Anterior cingulate cortex (tissue), 58 donors: ENCODE measurements at regions not wholly inside any gene's neighbourhood (a gene's known extent, or its start where the extent isn't known, plus 50 kb on each side); places are given as distances from the start of the nearest gene placed in this dataset.
"Not testable (repeated sequence)": the region's sequence is repeated elsewhere in the genome, so short reads cannot be mapped to it uniquely, and the experiment has no call there.

ENCODE experiments used
- DNase-seq, 58 donors: peaks; one replicate each; lab custom pipeline; 2025; lab: John Stamatoyannopoulos, UW

DNA sequence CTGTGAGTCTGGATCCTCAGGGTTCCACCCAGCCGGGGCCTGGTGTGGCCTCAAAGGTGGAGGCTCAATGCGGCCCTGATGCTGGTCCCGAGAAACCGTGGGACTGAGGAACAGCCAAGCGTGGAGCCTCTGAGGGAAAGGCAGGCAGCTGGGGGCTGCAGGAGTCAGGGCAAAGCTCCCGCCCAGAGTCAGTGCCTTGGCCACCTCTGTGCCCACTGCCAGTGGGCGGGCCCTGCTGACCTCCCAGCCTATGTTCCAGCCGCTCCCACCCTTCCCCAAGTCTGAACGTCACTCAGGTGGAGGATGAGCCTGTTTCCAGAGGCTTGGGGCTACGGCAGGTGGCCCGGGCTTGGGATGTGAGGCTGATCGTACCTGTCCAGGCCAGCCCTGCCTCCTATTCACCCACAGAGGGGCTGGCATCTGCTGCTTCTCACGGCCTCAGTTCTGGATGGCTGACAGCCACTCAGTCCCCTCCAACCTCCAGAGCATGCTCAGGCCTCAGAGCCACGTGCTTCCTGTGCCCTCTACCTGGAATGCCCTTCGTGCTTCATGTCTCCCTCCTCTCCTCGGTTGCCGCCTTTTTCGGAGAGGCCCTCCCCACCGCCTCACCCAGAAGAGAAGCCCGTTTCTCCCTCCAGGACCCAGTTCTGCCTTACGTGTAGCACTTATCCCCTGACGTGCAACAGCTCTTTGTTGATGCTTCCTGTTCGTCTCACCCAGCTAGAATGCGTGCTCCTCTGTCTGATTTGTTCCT lies 94.1 kb upstream of the LRPAP1 start:
- not testable (repeated sequence) for DNase-seq

DNA sequence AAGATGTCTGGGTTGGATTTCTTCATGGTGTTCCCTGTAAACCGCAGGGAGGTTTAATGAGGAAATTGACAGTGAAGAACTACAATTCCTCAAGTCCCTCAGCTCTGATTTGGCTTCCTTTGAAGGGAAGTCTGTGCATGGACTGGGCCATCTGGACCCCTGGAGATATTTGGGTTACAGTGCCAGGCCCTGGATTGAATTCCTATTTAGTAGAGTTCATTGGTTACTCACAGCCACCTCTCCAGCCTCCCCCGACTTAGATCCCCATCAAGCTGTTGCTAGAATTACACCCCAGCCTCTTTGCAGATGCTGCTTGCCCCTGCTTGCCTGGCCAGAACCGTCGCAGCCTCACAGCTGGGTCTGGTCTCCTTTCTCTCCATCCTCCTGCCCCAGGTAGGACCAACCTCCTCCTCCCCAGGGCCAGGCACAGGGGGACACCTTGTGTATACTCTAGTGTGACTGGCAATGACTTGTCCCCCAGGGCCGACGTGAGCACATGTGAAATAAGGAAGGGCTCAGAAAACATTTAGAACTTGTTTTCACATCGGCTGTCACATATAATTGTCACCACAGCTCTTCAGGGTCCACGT lies 93.2 kb upstream of the LRPAP1 start:
- not testable (repeated sequence) for DNase-seq

DNA sequence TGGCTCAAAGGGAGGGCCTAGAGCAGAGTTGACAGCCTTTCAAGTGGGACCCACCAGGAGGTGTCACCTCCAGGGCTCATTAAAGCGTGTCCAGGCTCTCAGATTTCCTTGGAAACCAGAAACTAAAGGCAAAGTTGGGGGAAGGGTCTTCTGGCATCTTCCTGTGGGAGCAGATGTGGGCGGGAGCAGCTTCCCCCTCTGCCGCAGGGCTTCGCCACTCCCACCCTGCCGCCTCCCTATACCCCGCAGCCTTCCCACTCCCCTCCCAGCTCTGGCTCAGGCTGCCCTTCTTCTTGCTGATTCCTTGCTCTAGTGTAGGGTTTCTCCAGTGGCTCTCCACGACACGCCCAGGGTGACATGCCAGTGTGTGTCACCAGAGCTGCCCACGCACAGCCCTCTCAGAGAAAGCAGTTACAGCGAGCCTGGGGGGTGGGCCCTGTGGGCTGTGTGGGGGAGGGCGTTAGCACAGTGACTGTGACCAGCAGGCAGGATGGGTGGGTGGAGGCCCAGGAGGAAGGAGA lies 91.6 kb upstream of the LRPAP1 start:
- DNase-seq = peak in 1 of 58 donors; percentile 33

DNA sequence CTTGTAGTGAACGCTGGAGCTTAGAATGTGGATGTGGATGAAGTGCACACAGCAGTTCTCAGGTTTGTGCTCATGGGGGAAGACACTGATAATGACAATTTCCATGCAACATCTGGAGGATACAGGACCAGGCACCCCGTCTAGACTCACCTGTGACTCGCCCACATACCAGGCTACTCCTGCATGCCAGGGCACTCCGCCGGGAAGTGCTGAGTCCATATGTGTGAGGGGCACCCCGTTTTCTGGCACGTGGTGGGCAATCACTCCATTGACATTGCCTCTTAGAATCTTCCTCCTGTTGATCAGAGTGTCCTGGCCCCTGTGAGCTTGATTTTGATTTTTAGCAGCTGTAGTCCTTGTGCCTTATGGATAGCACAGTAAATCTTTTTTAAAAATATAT lies 90.9 kb upstream of the LRPAP1 start:
- no peak for DNase-seq

DNA sequence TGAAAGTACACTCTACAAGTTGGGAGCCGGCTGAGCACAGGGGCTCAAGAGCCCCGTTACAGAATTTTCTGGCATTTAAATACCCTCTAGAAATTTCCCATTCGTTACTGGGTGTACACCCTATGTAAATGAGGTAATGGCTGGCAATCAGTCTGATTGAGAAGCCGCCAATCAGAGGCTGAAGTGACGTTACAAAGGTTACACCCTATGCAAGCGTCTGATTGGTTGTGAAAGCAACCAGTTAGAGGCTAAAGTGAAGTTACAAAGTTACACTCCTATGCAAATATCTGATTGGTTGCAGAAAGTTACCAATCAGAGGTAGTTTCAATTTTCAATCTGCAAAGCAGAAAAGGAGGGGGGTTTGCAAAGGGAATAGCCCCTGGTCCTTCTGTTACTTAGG lies 88.1 kb upstream of the LRPAP1 start:
- not testable (repeated sequence) for DNase-seq

DNA sequence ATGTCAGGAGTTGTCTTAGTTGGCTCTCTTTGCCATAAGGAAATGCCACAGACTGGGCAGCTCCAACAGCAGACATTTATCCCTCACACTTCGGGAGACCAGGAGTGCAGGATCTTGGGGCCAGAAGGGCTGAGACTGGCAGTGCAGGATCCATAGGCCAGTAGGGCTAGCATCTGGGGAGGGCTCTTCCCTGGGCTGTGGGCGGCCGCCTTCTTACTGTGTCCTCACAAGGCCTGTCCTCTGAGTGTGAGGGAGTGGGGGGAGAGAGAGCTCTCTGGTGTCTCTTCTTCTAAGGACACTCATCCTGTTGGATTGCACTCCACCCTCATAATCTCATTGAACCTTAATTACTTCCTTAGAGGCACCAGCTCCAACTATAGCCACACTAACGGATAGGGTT lies 87.5 kb upstream of the LRPAP1 start:
- DNase-seq = not testable (repeated sequence)

DNA sequence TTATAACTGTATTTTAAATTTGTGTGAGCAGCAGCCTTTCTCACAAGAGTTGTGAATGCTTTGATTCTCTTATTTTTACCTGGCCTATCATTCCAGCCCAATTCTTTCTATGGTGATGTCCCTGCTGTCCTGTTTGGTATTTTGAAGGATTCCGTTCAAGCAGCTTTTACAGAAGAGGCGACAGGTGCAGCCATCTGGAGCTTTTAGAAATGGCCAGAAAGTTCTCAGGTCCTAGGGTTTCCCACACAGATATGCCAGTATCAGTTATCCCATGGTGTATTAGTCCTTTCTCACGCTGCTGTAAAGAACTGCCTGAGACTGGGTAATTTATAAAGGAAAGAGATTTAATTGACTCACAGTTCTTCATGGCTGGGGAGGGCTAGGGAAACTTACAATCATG lies 86.1 kb upstream of the LRPAP1 start:
- DNase-seq = not testable (repeated sequence)

DNA sequence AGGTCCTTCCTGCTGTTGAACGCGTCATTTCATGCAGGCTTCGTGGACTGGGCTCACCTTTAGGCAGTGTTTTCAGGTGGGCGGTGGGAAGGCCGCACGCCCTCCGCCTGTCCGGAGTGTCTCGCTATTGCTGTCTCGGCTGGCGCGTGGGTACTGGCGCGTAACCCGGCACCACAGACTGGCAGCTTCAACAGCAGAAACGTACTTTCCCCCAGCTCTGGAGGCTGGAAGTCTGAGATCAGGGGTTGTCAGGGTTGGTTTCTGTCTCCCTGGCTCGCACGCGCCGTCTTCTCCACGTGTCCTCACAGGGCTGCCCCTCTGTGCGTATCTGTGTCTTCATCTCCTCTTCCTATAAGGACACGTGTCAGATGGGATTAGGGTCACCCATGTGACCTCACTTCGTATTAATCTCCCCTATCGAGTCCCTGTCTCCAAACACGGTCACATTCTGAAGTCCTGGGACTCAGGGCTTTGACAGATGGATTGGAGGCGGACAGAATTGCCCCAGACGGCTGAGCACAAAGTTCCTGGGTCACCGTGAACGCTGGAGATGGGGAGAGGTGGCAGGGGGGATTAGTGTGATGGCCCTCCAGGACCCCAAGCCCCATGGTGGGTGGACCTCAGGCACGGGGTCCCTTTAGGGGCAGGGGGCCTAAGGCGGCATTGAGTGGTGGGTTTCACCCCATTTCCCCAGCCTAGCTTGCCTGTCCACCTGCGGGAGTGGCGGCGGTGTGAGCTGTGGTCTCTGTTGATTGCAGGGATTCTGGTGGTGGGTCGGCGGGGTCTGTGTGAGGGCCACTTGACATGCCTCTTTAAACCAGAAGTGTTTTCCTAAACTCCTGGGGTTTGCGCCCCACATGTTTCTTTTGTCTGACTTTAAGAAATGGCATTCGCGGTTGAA lies 83.4 kb upstream of the LRPAP1 start:
- no peak for DNase-seq

DNA sequence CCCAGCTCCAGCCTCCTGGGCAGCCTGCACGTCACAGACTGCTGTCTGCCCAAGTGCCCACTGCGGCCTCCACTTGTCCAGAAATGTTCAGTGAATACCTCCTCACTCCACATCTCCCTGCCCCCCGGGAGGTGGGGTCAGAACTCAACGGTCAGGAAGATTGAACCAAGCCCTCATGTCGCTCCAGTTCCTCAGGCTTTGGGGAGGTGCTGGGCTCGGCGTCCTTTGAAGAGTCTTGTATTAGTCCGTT lies 82.4 kb upstream of the LRPAP1 start:
- no peak for DNase-seq

DNA sequence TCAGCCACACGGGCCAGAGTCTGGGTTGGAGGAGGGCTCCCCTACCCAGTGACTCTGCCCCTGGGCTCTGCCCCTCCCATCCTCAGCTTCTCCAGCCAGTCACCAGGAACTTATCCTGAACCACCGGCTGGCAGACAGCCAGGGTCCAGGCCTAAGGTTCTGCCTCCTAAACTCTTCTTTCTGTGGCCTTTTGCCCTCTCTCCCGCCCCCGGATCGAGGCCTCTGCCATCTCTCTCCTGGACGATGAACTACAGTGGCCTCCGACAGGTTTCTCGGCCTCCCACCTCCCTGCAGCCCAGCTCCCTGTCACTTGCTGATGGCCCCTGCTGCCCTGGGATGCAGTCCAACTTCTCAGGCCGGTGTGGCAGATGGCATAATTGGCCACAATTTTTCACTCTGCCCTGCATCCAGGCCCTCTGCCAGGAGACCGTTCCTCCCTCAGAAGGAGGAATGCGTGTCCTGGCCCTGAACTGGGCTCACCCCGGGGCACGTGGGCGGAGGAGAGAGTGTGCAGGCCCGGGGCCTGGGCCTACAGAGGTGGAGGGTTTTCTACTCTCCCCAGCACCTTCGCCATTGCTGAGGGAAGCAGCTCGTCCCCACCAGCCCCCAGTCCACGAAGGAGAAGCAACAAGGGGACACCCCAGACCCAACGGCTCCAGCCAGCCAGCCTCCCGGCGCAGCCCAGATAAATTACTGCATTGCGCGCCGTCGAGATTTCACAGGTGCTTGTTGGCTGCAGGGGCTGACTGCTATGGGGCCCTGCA lies 81.9 kb upstream of the LRPAP1 start:
- peak in 6 of 58 donors; percentile 5 to 23 (median 14) for DNase-seq

DNA sequence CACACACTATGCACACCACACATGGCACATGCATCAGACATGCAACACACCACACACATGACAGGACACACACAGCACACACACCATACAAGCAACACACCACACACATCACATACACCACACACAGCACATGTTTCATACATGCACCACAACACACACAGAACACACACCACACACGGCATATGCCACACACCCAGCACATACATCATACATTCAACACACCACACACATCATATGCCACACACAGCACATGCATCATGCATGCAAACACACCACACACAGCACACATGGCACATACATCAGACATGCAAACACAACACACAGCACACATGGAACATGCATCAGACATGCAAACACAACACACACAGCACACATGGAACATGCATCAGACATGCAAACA lies 80.7 kb upstream of the LRPAP1 start:
- no peak for DNase-seq

DNA sequence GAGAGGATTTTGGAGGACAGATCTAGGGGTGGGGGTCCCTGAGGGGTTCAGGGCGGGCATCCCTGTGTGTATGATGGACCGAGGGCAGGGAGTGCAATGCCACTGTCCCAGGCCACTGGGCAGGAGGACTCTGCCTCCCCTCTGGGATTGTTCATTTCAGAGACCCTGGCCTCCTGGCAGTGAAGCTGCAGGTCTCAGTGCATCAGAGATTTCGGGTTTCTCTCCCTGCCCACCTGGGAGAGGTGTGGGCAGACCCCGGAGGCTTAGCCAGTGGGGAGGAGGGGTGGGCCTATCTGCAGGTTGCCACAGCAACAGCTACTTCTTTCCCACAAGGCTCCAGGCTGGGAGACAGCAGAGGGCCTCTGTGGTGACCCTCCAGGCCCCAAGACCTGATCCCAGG lies 80.1 kb upstream of the LRPAP1 start:
- no peak for DNase-seq

DNA sequence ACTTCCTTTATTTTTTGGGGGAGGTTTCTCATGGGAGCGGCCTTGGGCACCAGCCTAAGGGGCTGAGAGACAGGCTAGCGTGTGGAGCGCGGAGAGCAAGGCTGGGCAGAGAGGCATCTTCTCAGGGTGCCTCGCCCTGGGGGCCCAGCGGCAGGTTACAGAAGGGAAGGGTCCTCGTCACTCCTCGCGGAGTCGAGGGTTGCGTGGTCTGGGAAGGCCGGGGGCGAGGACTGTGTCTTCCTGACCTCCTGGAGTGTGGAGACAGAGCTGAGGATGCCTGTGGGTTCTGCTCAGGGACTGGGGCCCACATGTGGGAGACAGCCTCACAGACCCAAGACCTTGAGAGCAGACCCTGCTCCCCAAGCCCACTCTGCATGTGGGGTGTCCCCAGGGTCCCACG lies 79.6 kb upstream of the LRPAP1 start:
- DNase-seq = no peak

DNA sequence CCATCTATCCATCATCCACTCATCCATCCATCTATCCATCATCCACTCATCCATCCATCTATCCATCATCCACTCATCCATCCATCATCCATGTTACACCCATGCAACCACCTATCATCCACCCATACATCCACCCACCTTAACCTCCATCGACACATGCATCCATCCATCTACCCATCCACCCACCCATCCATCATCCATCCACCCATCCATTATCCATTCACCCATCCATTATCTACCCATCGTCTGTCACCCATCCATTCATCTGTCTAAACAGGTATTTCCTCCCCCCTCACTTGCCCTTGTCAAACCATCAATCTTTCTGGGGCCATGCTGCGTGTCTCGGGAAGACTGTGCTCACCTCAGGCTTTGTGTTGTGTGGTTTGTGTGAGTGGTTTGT lies 78.6 kb upstream of the LRPAP1 start:
- DNase-seq = not testable (repeated sequence)

DNA sequence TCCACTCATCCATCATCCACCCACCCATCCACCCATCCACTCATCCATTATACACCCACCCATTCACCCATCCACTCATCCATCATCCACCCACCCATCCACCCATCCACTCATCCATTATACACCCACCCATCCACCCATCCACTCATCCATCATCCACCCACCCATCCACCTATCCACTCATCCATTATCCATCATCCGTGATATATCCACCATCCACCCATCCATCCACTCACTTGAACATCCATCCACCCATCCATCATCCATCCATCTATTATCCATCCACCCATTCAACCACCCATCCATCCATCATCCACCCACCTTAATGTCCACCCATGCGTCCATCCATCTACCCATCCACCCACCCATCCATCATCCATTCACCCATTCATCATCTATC lies 77.7 kb upstream of the LRPAP1 start:
- not testable (repeated sequence) for DNase-seq

DNA sequence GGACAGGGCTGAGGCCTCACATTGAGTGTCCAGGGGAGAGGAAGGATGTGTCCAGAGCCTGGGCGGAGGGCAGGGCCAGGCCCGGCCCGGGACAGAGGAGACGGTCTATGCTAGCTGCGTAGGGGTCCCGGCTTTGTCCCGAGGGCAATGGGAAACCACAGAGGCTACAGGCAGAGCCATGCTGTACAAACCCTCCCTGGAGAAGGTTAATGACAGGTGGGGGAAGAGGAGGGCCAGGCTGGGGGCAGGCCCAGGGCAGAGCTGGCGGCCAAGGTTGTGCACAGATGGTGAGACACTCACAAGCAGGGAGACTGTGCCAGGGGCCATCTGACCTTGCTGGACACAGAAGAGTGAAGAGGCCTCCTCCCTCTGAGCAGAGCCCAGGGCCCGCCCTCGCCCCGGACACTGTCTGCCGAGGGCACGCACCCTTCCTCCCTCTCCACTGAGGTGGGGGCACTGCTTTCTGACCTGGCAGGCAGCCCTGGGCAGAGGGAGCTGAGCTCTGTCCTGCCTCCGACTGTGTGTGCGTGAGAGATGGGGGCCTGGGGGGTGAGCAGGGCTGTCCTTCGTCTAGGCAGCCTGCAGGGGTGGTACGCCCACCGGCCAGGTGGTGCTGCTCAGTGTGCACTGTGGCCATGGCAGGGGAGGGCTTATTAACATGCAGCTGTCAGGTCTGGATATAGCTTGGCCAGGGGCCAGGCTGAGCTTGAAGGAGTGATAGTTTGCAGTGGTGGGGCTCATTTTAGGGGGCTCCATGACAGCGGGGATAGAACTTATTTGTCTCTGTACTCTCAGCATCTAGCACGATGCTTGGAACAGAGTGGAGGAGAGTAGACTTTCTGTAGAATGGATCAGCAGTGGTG lies 75.7 kb upstream of the LRPAP1 start:
- no peak for DNase-seq

DNA sequence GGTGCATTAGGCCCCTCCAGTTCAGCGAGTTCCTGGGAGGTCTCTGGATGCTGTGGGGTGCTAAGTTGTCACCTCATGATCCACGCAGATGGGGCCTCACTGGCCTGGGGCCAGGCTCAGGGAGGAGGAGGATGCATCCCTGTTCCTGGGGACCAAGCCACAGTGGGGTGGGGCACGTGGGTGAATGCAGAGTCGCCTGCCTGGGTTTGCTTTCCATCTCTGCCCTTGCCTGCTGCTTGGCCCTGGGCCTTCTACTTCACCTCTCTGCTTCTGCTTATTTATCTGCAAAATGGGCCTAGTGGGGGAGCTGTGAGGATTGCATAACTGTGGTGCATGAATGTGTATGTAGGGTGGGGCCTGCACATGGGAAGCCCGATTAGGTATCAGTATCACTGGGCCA lies 74.6 kb upstream of the LRPAP1 start:
- not testable (repeated sequence) for DNase-seq

DNA sequence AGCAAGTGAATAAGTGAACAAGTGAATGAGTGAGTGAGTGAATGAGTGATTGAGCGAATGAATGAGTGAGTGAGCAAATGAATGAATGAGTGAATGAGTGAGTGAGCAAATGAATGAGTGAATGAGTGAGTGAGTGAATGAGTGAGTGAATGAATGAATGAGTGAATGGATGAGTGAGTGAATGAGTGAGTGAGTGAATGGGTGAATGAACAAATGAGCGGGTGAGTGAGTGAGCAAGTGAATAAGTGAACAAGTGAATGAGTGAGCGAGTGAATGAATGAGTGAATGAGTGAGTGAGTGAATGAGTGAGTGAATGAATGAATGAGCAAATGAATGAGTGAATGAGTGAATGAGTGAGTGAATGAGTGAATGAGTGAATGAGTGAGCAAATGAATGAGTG lies 74.0 kb upstream of the LRPAP1 start:
- DNase-seq = not testable (repeated sequence)

DNA sequence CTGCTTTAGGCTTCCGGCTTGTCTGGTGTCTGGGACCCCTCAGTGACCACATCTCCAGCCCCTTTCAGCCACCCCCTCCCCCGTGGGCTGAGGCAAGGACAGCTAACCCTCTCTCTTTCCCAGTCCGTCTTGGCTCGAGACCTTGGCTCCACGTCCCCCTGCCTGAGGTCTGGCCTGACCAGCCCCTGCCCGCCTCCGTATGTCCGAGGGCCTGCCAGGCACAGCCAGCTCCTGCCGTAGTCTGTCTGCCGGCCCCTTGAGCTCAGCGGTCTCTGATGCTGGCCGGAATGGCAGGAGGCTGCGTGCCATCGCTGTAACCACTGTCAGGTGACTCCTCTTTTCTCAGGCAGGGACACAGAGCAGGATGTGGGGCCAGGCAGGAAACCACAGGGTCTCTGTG lies 73.3 kb upstream of the LRPAP1 start:
- DNase-seq = no peak
